NCI-H1930 (cell line): ENCODE measurements at regions not wholly inside any gene's neighbourhood (a gene's known extent, or its start where the extent isn't known, plus 50 kb on each side); places are given as distances from the start of the nearest gene placed in this dataset.

Experiments used
- DNase-seq, 2 experiments: peaks; one replicate each; lab custom pipeline; 2025; lab: John Stamatoyannopoulos, UW

DNA sequence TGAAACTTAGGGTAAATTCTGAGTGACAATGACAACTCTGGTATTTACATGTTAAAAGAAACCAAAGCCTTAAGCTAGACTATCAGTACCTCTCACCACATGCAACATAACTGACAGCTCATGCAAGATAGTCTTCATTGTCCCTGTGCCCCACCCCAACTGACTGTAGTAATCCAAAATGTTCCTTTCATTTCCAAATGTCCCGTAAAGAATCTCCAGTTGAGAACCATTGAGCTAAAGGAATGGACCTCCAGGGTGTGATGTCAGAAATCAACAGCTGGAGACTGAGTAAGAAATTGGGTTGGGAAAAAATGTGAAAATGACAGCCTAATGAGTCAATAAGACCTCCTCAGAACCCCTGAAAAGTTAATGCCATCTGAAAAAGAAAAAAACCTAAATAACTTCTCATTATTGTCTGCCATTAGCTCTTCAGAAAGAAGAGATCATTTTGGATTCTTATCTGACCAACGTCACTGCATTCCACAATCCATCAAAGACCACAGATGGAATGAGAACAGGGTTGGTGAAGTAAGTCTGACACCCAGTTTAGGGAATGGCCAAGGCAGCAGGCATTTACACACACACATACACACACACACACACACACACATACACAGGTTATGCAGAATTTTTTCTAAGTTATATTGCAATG lies 51.7 kb upstream of the ACVR2A start:
- no peak for DNase-seq

DNA sequence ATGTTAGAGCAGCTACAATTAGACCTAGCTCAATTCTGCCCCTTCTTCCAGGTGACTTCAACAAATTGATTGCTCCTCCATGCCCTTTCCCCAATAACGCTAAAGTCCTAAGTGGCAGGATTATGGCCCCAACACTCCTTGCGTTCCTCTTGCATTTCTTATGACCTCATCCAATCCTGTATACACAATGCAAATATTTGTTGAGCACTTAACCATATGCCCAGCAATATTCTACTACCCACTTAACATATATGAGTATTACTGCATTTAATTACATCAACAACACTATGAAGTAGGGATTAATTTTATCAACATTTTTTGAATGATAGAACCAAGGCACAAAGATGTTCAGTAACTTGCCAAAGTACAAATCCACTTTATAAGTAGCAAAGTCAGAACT lies 54.2 kb upstream of the ACVR2A start:
- DNase-seq: no peak

DNA sequence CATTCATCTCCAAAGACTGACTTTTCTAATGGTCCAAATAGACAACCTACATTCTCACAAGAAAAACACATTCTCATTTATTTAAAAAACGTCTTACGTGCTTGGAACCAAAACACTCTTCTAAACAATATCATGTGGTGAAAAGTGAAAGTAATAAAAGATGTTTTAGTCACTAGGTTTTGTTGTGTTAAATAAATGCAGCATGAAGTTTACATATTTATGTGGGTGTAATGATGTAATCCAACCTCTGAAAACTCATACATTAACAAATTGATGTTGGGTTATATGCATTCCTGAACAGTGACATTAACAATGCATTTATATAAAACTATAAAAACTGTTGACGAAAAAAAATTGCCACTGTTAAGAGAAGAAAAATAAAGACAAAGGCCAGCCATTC lies 55.1 kb upstream of the ACVR2A start:
- no peak for DNase-seq

DNA sequence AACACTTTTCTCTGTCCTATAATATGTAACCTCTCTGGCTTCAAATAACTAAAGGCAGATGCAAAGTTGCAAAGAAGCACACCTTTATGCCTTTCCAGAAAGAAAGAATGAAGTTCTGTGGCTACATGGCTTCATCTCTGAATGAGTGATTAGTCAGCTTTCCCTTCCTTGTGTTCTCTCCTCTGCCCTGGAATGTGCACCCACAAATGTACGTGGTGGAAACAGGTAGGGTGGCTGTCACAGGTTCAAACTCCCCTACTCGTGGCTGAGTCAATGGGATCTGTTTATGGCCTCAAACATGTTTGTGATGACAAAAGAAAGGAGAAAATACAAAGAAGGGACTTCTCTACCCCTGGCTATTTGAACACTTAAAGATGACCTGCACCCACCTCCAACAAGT lies 55.5 kb upstream of the ACVR2A start:
- no peak for DNase-seq

DNA sequence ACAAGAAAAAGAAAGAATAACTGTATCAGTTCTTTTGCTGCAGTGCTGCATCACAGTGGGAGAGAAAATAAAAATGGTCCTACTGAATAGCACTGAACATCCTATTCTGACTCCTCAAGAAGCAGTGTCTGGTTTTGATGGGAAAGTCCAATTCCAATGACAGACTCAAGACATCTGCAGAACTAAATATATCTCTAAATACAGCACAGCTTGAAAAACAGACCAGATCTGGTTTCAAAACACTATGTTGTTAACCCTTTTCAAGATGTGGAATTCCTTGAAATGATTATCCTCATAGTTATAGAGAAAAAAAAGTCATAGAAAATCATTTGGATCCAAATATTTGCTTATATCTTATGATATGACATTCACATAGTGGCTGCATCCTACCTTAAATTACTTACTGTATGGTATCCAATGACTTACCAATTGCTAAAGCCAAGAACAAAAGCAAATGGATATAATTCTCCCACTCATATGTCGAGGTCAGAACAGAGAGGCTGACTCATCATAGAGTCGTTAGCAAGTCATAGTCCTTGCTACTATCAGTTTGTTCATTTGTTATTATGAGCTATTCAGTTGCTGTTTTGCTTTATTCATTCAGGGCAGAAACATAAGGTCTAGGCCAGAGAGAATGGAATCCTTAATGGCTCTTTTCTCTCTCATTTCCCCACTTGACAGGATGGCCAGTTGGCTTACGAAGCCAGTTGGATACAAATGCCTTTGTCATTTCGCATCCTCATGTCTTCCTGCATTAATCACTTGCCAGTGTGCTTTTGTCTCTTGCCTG lies 62.5 kb upstream of the ACVR2A start:
- no peak for DNase-seq

DNA sequence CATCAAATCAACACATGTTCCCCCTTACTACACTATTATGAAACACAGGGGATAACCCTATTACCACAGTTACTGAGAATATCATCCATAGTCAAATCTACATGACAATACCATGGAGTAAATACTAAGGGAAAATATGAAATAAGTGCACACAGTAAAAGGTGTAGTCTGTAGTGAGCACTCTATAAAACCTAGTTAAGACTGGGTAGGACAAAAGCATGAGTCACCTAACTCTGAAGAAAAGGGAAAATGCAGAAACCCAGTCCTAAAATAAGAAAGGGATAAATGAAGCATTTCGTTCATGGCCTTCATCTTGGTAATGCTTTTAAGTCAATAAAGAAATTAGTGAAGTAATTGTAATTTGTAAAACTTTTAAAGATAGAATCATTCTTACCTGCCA lies 65.4 kb upstream of the ACVR2A start:
- DNase-seq: no peak

DNA sequence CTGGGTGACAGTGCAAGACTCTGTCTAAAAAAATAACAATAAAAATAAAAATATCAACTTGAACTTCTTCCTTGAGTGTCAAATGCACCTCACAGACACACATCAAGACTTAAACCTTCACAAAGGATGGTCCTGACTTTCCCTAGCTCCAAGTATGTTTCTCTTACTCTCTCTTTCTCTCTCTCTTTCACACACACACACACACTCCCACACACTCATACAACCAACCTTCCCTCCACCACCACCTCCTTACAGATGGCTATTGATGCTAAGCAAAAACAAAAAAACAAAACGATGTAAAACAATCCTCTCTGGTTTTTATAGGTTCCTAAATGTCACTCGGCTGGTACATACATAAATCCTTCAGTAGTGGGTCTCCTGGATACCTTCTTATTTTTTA lies 67.4 kb upstream of the ACVR2A start:
- DNase-seq: no peak

DNA sequence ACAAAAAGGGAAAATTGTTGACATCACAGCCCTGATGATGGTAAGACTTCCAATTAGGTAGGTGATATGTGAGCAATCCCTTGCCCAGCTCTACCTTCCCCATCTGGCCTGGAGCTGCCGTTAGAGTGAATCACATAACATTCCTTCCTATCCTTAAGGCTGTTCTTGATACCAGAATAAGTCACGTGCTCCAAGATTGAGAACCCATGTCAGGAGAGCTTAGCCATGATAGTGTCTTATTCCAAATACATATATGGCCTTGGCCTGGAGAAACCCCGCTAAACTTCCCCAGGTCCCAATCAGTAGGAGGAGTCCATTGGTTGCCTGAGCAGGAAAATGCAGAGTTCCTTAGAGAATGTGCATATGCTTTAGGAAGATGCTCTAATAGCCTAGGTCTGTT lies 70.0 kb upstream of the ACVR2A start:
- DNase-seq: no peak

DNA sequence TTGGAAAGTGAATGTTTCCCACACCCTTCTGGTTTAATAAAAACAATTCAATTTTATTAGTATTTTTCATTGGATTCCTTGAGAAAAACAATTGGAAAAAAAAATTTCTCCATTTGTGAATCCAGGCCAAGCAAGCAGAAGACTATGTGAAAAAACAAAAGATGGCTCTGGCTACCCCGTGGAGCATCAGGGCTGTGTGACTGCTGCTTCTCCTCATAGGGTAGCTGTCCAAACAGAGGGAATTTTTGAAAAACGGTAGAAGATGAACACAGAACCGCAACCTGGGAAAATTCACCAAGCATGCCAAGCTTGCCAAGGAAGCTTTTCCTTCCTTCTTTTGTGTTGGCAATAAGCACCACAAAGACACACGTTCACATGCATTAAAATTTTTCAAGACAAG lies 71.3 kb upstream of the ACVR2A start:
- DNase-seq: no peak

DNA sequence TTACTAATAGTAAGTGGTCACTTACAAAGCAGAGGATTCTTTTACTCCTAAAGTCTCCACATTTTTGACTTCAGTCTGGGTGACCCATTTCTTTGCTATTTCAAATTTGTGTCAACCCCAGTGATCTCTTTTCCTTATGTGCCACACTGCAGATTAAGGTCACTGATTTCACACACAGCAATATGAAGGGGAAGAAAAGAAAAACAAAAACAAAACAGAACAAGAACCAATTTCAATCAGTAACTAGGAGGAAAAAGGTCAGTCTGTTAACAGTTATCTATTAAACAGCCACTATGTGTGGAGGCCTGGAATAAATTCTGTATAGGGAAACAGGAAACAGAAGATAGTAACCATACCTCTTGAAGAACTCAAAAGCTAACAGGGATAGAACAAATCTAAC lies 72.0 kb upstream of the ACVR2A start:
- DNase-seq: no peak

DNA sequence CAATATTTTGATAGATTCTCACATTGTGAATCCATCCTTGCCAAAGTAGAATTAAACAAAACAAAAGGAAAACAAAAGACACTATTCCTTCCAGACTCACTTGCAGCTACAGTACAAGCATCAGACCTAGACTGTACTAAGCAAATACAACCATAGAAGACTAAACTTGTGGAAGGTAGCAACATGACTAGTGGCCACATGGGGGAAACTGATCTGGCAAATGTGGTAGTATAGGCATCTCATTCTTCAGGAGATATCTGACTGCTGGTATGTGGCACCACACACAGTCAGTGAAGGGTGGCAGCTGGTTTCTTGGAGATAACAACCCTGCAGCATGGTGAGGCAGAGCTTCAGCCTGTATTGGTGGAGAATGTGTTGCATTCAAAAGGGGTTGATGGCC lies 81.0 kb upstream of the ACVR2A start:
- DNase-seq: no peak

DNA sequence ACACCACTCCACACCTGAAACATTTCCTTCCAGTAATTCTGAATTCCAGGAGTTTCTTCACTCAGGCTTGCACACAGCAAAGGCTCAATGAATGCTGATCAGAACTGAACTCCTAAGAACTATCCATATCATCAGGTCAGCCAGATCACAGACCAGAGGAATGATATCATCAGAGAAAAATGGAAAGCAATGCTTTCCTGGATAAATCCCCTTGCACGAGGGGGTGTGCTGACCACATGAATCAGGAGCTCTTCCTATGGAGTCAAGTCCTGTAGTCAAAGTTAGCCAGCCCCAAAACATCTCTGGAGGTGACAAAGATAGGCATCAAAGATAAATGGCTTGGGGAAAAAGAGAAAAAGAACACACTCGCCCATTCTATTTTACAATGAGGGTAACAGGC lies 83.8 kb upstream of the ACVR2A start:
- DNase-seq: no peak

DNA sequence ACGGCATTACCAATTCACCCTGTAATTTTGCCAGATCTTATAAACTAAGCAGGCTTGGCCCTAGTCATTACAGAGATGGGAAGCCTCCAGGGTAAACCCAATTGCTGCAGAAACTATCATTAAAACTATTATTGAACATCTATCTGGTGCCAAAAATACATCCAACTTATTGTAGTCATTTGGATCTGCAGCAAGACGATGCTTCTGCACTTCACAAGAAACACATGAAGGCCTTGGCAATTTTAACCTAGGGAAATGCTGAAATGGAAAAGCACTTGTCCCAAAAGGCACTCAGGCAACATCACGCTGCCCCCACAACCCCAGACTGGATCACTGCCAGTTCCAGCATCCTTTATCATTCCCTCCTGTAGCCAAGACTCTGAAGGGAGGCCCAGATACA lies 85.3 kb upstream of the ACVR2A start:
- DNase-seq: no peak

DNA sequence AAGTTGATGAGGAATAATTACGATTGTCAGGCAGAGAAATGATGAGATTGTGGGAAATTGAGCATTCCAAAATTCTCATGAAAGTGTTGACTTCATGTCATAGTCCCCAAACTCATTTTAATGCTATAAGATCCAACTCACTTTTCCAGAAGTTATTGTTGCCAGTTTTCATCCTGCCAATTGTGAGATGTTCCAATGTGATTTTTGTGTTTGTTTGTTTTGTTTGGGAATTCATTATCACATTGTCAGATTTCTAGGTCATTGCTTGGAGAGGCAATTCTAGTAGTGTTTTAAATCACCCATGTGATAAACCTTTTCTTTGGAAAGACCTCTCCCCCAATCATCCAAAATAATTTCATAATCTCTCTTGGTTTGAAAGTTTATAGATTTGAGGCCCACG lies 86.0 kb upstream of the ACVR2A start:
- DNase-seq: no peak

DNA sequence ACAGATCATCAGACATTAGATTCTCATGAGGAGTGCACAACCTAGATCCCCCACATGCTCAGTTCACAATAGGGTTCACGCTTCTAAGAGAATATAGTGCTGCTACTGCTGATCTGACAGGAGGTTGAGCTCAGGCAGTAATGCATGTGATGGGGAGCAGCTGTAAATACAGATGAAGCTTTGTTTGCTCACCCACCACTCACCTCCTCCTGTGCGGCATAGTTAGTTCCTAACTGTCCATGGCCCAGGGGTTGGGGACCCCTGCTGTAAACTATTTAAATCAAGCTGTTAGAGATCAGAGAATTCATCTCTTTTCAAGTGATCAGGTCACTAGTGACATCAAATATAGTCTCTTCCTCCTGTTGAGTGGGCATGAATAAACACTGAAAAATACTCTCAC lies 88.8 kb upstream of the ACVR2A start:
- DNase-seq: no peak

DNA sequence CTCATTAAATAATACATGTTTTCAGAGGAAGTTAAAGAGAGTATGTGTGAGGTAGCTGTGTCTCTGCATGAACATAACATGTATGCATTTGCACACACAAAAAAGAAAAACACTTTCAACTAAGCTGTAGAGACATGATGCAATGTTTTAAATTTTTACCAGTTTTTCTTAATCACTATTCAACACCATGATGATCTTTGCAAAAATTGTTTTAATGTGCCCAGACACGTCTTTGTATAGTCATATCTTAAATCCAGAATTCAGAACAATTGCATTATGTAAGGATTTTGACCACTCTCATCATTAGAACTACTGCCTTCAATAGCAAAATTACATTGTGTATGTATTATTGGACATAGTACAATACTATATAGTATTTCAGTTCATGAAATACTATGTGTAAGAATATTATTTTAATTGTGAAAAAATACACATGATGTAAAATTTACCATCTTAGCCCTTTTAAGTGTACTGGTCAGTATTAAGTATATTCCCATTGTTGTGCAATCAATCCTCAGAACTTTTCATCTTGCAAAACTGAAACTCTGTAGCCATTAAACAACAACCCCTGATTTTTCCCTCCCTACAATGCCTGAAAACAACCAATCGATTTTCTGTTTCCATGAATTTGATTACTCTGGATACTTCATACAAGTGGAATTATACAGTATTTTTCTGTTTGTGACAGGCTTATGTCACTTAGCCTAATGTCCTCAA lies 104.5 kb upstream of the ACVR2A start:
- DNase-seq: no peak

DNA sequence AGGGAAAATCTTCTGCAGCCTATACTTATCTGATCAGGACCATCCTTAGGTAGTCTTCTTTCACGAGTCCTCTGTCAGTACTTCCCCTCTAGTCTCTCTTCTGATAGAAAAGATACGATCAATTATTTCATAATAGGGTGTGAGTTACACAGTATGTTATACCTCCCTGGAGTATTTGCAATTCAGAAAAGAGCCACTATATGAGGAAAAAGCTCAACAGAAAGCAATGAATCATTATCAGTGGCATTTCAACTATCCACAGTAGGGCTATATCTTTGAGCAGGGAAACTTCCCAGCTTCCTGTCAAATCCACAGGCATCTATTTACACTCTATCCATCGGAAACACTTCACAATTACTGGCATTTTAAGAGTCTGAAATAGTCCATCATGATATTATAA lies 105.3 kb upstream of the ACVR2A start:
- DNase-seq: no peak

DNA sequence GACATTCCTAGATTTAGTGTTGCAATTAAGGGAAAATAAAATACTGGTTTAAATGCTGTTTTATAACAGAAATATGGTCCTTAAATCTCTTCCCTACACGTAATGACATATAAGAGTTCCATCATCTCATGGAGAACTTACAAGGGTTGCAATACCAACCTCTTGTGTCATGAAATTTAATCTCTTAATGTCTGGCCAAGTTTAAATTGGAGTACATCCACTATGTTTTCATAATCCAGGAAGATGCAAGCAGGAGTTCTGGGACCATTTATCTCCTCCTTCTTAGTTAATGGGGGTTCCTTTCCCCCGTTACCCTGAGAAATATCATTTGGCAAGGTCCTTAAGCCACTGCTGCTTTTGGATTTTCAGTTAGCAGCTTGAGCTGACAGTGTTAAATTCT lies 126.0 kb upstream of the ACVR2A start:
- DNase-seq: no peak

DNA sequence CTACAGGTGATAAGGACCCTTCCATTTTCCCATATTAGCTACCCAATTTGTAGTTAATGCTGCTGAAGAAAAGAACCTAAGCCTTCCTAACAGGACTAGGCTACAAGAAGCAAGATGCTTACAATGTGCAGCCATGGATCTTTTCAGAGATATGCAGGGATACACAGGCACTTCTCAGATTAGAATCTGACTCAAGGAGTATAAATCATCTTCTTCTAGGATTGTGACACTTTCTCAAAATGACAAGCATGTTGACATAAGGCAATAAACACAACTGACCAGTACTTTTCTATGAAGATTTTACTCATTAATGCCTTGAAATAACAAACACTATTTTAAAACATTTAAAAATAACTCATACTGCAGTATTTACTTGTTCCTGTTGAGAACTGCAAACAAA lies 127.9 kb upstream of the ACVR2A start:
- no peak for DNase-seq

DNA sequence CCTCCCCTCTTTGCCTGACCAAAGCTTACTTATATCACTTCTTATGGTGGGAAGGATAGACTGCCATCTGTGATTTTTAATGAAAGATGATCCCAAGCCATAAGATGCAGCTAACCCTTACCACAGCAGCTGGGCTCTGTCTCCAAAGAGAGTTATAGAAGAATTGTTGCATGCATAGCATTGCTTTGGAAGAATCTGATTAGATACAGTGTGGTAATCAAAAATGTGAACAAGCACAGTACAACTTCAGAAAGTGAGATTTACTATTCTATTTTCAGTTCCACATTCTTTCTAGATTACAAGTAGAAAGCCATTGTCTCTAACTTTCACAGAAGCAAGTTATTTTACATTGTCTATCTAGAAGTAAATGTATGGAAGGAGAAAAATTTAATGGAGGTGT lies 129.0 kb upstream of the ACVR2A start:
- DNase-seq: no peak

DNA sequence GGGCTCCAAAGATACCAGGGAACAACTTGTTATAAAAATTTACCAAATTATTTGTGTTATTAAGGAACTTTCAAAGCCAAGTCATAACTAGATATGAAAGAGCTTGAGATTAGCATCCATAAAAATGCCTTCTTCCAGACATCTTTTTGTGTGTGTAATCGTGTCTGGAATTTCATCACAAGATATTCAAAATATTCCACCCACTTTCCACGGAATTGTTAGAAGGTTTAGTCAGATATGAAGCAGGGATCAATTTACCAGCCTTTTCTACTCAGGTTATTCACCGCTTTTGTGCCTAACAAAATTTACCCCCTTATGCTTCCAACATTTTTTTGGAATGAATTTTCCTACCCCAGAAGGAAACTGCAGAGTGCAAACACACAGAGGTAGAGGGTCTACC lies 130.2 kb upstream of the ACVR2A start:
- DNase-seq: no peak

DNA sequence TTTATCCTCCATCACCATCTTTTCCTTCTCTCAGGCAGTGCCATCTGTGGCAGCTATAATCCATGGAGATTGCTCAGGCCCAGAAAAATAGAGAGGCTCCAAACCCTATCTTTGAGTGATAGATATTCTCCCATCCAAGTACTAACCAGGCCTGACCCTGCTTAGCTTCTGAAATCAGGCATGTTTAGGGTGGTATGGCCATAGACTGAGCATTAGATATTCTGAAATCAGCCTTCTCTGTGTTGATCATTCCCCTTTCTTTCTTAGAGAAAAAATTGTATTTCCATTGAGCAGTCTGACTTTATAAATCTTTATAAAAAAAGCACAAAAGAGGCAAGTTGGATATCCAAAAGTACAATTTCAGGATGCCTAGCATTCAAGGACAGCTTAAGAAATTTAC lies 131.5 kb upstream of the ACVR2A start:
- no peak for DNase-seq

DNA sequence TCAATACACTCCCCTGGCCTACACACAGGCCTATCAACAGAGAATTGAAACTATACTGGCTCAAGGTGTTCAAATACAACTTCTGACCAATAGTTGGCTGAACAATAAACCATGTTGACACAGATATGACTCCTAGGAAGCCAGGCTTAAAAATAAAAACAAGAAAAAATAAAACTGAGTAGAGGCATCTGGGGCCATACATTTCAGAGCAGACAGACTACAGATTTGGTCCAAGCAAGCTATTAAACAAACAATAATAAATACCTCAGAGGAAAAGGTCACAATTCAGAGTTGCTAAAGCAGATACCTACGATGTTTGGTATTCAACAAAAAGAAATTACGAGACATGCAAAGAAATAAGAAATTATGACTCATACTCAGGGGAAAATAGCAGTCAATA lies 132.8 kb upstream of the ACVR2A start:
- DNase-seq: no peak
